ENCODE measurements at regions not wholly inside any gene's neighbourhood (a gene's known extent, or its start where the extent isn't known, plus 50 kb on each side); places are given as distances from the start of the nearest gene placed in this dataset.

DNA sequence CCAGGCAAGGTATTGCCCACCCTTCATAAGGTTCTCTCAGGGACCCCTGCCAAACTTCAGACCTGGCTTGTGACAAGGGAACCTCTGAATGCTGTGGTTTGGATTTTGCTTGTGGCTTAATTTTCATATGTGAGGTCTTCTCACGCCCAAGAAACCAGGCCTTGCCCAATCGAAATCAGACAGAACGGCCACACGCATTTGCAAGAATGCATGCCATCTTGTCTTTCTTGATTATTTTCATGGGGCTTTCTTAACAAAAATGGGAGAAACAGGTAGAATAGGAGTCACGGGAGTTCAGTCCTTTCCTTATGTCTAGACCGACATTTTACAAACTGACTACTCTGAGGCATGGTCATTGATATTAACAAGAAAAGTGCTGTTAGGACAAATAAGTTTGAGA is 170.2 kb upstream of the PAPPA start:
- POLR2A ChIA-PET: no interaction called here
- ATAC-seq: no peak
- in situ Hi-C loops (cut with HindIII; ENCODE audit: low pct_unique_long_range_greater_than_20kb, low sequenced_read_pairs): no loop called here
- intact Hi-C loops (cut with micrococcal nuclease; ENCODE audit: unreplicated experiment): no loop called here
- TF ChIP-seq TCF7L2 (IDR thresholded peaks at IDR 0.05; ENCODE audit: low read depth, low read length) (no peak), CTCF (IDR thresholded peaks at IDR 0.05) (no peak), POLR2AphosphoS5 (IDR thresholded peaks at IDR 0.05; ENCODE audit: low read depth, low read length) (no peak), SIN3A (IDR thresholded peaks at IDR 0.05; ENCODE audit: borderline replicate concordance, insufficient read depth, low read depth, low read length) (no peak)
- TF ChIP-seq, protein P1, sequence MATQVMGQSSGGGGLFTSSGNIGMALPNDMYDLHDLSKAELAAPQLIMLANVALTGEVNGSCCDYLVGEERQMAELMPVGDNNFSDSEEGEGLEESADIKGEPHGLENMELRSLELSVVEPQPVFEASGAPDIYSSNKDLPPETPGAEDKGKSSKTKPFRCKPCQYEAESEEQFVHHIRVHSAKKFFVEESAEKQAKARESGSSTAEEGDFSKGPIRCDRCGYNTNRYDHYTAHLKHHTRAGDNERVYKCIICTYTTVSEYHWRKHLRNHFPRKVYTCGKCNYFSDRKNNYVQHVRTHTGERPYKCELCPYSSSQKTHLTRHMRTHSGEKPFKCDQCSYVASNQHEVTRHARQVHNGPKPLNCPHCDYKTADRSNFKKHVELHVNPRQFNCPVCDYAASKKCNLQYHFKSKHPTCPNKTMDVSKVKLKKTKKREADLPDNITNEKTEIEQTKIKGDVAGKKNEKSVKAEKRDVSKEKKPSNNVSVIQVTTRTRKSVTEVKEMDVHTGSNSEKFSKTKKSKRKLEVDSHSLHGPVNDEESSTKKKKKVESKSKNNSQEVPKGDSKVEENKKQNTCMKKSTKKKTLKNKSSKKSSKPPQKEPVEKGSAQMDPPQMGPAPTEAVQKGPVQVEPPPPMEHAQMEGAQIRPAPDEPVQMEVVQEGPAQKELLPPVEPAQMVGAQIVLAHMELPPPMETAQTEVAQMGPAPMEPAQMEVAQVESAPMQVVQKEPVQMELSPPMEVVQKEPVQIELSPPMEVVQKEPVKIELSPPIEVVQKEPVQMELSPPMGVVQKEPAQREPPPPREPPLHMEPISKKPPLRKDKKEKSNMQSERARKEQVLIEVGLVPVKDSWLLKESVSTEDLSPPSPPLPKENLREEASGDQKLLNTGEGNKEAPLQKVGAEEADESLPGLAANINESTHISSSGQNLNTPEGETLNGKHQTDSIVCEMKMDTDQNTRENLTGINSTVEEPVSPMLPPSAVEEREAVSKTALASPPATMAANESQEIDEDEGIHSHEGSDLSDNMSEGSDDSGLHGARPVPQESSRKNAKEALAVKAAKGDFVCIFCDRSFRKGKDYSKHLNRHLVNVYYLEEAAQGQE (IDR thresholded peaks at IDR 0.05; ENCODE audit: insufficient read depth in 1 of 2, low read depth in 2 of 2, low read length in 1 of 2): no peak
- no peak for DNase-seq (ENCODE audit: low read depth, low spot score)
- CTCF ChIA-PET: no interaction called here
- H3K4me3 ChIP-seq (ENCODE audit: low read depth in 2 of 2, low read length in 2 of 2): no peak overlapping the region
- H3K27me3 ChIP-seq (ENCODE audit: control insufficient read depth, insufficient read depth, low read length): no peaks in the 10 kb centered on the region
- H3K9me3 ChIP-seq (ENCODE audit: control insufficient read depth, insufficient read depth, low read depth, low read length): no peaks in the 10 kb centered on the region
- H3K4me1 ChIP-seq (ENCODE audit: control insufficient read depth, insufficient read depth, low read length): no peaks in the 10 kb centered on the region
- BruUV-seq (replicated peaks): no TSS peak
- no peaks in the 10 kb centered on the region for H3K36me3 ChIP-seq (ENCODE audit: control insufficient read depth, insufficient read depth, low read length)
- no peak overlapping the region for H3K27ac ChIP-seq (ENCODE audit: low read length)

DNA sequence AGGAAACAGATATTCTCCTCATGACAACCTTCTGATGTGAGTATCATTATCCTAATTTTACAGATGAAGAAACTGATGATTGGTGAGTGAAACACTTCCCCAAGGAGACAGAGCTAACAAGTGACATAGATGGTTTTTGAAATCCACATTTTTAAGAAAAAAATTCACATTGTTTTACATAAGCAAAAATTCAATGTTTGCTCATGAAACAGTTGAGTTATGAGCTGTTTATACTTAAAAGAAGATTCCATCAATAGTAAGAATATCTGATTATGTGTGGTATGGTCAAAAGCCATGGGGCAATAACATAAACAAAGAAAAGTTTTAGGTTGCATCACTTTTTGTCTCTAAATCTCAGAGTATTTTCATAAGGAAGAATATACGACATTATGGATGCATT is 167.9 kb upstream of the PAPPA start:
- in situ Hi-C loops (cut with HindIII; ENCODE audit: low pct_unique_long_range_greater_than_20kb, low sequenced_read_pairs): no loop called here
- ChIA-PET POLR2A (no interaction called here), CTCF (no interaction called here)
- Histone ChIP-seq H3K4me3 (ENCODE audit: low read depth in 2 of 2, low read length in 2 of 2) (no peak overlapping the region), H3K36me3 (ENCODE audit: control insufficient read depth, insufficient read depth, low read length) (no peaks in the 10 kb centered on the region), H3K27me3 (ENCODE audit: control insufficient read depth, insufficient read depth, low read length) (no peaks in the 10 kb centered on the region), H3K27ac (ENCODE audit: low read length) (no peak overlapping the region), H3K4me1 (ENCODE audit: control insufficient read depth, insufficient read depth, low read length) (no peaks in the 10 kb centered on the region), H3K9me3 (ENCODE audit: control insufficient read depth, insufficient read depth, low read depth, low read length) (no peaks in the 10 kb centered on the region)
- TF ChIP-seq SIN3A (IDR thresholded peaks at IDR 0.05; ENCODE audit: borderline replicate concordance, insufficient read depth, low read depth, low read length): no peak
- TF ChIP-seq POLR2AphosphoS5 (IDR thresholded peaks at IDR 0.05; ENCODE audit: low read depth, low read length): no peak
- TF ChIP-seq, protein P1 (IDR thresholded peaks at IDR 0.05; ENCODE audit: insufficient read depth in 1 of 2, low read depth in 2 of 2, low read length in 1 of 2): no peak
- no peak for TF ChIP-seq CTCF (IDR thresholded peaks at IDR 0.05)
- no peak for TF ChIP-seq TCF7L2 (IDR thresholded peaks at IDR 0.05; ENCODE audit: low read depth, low read length)
- ATAC-seq (no peak), DNase-seq (ENCODE audit: low read depth, low spot score) (no peak)
- intact Hi-C loops (cut with micrococcal nuclease; ENCODE audit: unreplicated experiment): no loop called here
- no TSS peak for BruUV-seq (replicated peaks)
